HepG2 (cell line): ENCODE measurements at regions not wholly inside any gene's neighbourhood (a gene's known extent, or its start where the extent isn't known, plus 50 kb on each side); places are given as distances from the start of the nearest gene placed in this dataset.
A peak's percentile ranks its signal among the peaks of the same experiment; 100 is the strongest.

Experiments used
- ARID5B ChIP-seq: IDR thresholded peaks from 2 replicates; pipeline ENCODE4 v1.4.0; 2020; ENCODE audit warnings: mild to moderate bottlenecking, missing genetic modification reagents
- CHD4 ChIP-seq: fragments of 200-600 bp; sonication (generic); IDR thresholded peaks from 2 replicates; pipeline ENCODE4 v1.7.0; 2017; ENCODE audit warnings: mild to moderate bottlenecking, low read length, borderline replicate concordance
- EP300 ChIP-seq, 3 experiments: sonication (generic) in 1 of 3; formaldehyde crosslinking in 1 of 3; IDR thresholded peaks; 2 replicates each; pipeline versions ENCODE4 v1.5.1 to v1.6.1; 2011 to 2020; ENCODE audit warnings: low read depth in 2 of 3, low read length in 2 of 3, borderline replicate concordance in 1 of 3, improper control_type of control experiment in 1 of 3, mild to moderate bottlenecking in 1 of 3, missing genetic modification reagents in 1 of 3, moderate library complexity in 1 of 3
- FOXA3 ChIP-seq: IDR thresholded peaks from 2 replicates; pipeline ENCODE4 v1.6.1; 2016; ENCODE audit warnings: missing genetic modification reagents, missing compliant biosample characterization
- FOXC1 ChIP-seq: sonication (generic); formaldehyde crosslinking; IDR thresholded peaks from 2 replicates; pipeline ENCODE4 v1.8.0; 2022; ENCODE audit warnings: mild to moderate bottlenecking, missing genetic modification reagents, borderline replicate concordance
- GMEB1 ChIP-seq: sonication (generic); formaldehyde crosslinking; IDR thresholded peaks from 2 replicates; pipeline ENCODE4 v1.5.1; 2020; ENCODE audit warnings: missing genetic modification reagents, mild to moderate bottlenecking, borderline replicate concordance
- HMG20A ChIP-seq: IDR thresholded peaks from 2 replicates; pipeline ENCODE4 v1.6.1; 2016; ENCODE audit warnings: borderline replicate concordance
- PLSCR1 ChIP-seq: sonication (generic); formaldehyde crosslinking; IDR thresholded peaks from 2 replicates; pipeline ENCODE4 v1.5.0; 2020; ENCODE audit warnings: missing genetic modification reagents, mild to moderate bottlenecking, borderline replicate concordance
- SIN3A ChIP-seq: IDR thresholded peaks from 2 replicates; pipeline ENCODE4 v1.6.1; 2011; ENCODE audit warnings: low read depth, mild to moderate bottlenecking, control low read depth, low read length, borderline replicate concordance
- SOX13 ChIP-seq, 3 experiments: fragments of 450-650 bp in 1 of 3; sonication (generic) in 1 of 3; formaldehyde crosslinking in 1 of 3; IDR thresholded peaks in 2 of 3; conservative IDR thresholded peaks in 1 of 3; 2 replicates each; pipeline versions ENCODE4 v1.5.0 to v1.6.1; 2016 to 2020; ENCODE audit warnings: antibody characterized with exemption in 1 of 3, mild to moderate bottlenecking in 1 of 3, missing compliant biosample characterization in 1 of 3, missing genetic modification reagents in 1 of 3, moderate library complexity in 1 of 3
- ZNF124 ChIP-seq: sonication (generic); formaldehyde crosslinking; IDR thresholded peaks from 2 replicates; pipeline ENCODE4 v1.4.0; 2020; ENCODE audit warnings: missing genetic modification reagents

- no peak for TF ChIP-seq GMEB1 (CRISPR knock-in tag)
- no peak for TF ChIP-seq SOX13 (IDR thresholded peaks at IDR 0.05)
- peak in 1 of 2 experiments; percentile 50; a peak in 1 of 4 replicates for TF ChIP-seq SOX13 (CRISPR knock-in tag; conservative IDR thresholded peaks at IDR 0.05 in 1 of 2, IDR thresholded peaks at IDR 0.05 in 1 of 2)
- 0 out of 2 replicates have a peak, but pooled peaks have one; percentile 17 for TF ChIP-seq FOXA3 (CRISPR knock-in tag)
- TF ChIP-seq CHD4: no peak
- TF ChIP-seq PLSCR1 (CRISPR knock-in tag): no peak
- 0 out of 2 replicates have a peak, but pooled peaks have one; percentile 37 for TF ChIP-seq FOXC1 (CRISPR knock-in tag)
- no peak for TF ChIP-seq SIN3A
- TF ChIP-seq HMG20A (CRISPR knock-in tag): peak; percentile 65; the same call in 1 of the 2 replicates
- TF ChIP-seq ZNF124: no peak
- peak in 1 of 2 experiments; percentile 28; a peak in 1 of 4 replicates for TF ChIP-seq EP300 (IDR thresholded peaks at IDR 0.05; ENCODE audit: low read depth in 2 of 2, low read length in 2 of 2)
- TF ChIP-seq EP300 (CRISPR knock-in tag; IDR thresholded peaks at IDR 0.05; ENCODE audit: borderline replicate concordance): no peak
- TF ChIP-seq ARID5B: peak; percentile 60
- TF ChIP-seq, all 625 proteins: peak for 10
Measured at GRCh38 chr2:62586981-62587380, 81.0 kb upstream of the TMEM17 start (continued).
